GM03348 (cell line): ENCODE measurements at regions not wholly inside any gene's neighbourhood (a gene's known extent, or its start where the extent isn't known, plus 50 kb on each side); places are given as distances from the start of the nearest gene placed in this dataset.

Source experiments
- DNase-seq: peaks from one replicate; pipeline ENCODE4 v3.0.0; 2012; ENCODE audit warnings: low spot score

GRCh38 chr7:137172105-137172590, 171.4 kb downstream of the PTN start:
- no peak for DNase-seq

- DNase-seq, result peak; percentile 67
Measured at GRCh38 chr7:137169282-137169698, 174.2 kb downstream of the PTN start.

GRCh38 chr7:137167609-137168008, 175.9 kb downstream of the PTN start:
- DNase-seq, result no peak

- DNase-seq, result no peak
Measured at GRCh38 chr7:137166363-137166762, 177.2 kb downstream of the PTN start.

- no peak for DNase-seq
Measured at GRCh38 chr7:137165786-137166185, 177.7 kb downstream of the PTN start.

- no peak for DNase-seq
Measured at GRCh38 chr7:137165241-137165640, 178.3 kb downstream of the PTN start.

GRCh38 chr7:137164251-137164650, 179.3 kb downstream of the PTN start:
- no peak for DNase-seq

- DNase-seq, result no peak
Measured at GRCh38 chr7:137160236-137160635, 183.3 kb downstream of the PTN start.

- no peak for DNase-seq
Measured at GRCh38 chr7:137157256-137157655, 186.3 kb downstream of the PTN start.

- DNase-seq, result no peak
Measured at GRCh38 chr7:137151690-137152052, 191.9 kb downstream of the PTN start.

GRCh38 chr7:137151041-137151689, 192.4 kb downstream of the PTN start:
- no peak for DNase-seq

- DNase-seq, result no peak
Measured at GRCh38 chr7:137147338-137147720, 196.2 kb downstream of the PTN start.

GRCh38 chr7:137146552-137147337, 196.8 kb downstream of the PTN start:
- peak; percentile 29 for DNase-seq

GRCh38 chr7:137146012-137146455, 197.5 kb downstream of the PTN start:
- peak; percentile 48 for DNase-seq

- no peak for DNase-seq
Measured at GRCh38 chr7:137142376-137142775, 201.2 kb downstream of the PTN start.

GRCh38 chr7:137135654-137136350, 207.7 kb downstream of the PTN start:
- no peak for DNase-seq

GRCh38 chr7:137130751-137131158, 212.8 kb downstream of the PTN start:
- peak; percentile 47 for DNase-seq

GRCh38 chr7:137129025-137129424, 214.5 kb downstream of the PTN start:
- no peak for DNase-seq

- DNase-seq, result no peak
Measured at GRCh38 chr7:137127806-137128205, 215.7 kb downstream of the PTN start.

- DNase-seq, result no peak
Measured at GRCh38 chr7:137127058-137127457, 216.5 kb downstream of the PTN start.

GRCh38 chr7:137122145-137122544, 221.4 kb downstream of the PTN start:
- no peak for DNase-seq

GRCh38 chr7:137120690-137121089, 222.8 kb downstream of the PTN start:
- DNase-seq, result peak; percentile 21

- peak; percentile 29 for DNase-seq
Measured at GRCh38 chr7:137110535-137110934, 233.0 kb downstream of the PTN start.
